T1000 (cell line): ENCODE measurements at regions not wholly inside any gene's neighbourhood (a gene's known extent, or its start where the extent isn't known, plus 50 kb on each side); places are given as distances from the start of the nearest gene placed in this dataset.

ENCODE experiments used
- DNase-seq: peaks from one replicate; lab custom pipeline; 2025; ENCODE audit warnings: mixed read lengths; lab: John Stamatoyannopoulos, UW

DNA sequence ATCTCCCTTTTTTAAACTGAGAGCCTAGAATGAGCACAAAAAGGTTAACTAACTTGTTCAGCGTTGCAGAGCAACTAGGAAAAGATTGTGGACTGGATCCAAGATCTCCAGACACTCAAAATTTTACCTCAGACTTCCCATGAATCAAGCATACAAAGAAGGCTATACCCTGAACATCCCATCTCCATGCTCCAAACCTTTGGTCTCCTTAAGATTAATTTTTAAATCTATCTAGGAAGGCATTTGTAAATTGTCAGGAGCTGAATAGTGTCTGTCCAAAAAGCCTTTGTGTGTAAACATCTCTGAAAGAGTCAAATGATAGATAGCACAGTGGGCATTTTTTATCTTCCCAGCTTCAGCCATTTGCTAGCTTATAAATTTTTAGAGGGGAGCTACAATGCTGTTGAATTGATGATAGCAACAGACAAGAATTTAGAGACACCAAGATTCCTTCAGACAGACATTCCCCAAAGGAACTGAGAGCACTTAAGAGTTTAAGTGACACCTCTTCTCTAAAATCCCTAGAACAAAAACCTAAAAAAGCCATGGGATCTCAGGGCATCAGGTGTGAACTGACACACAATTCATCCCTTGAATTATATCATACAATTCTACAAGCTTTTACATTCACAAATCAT, 480.8 kb upstream of the FAM241A start:
- DNase-seq: no peak

DNA sequence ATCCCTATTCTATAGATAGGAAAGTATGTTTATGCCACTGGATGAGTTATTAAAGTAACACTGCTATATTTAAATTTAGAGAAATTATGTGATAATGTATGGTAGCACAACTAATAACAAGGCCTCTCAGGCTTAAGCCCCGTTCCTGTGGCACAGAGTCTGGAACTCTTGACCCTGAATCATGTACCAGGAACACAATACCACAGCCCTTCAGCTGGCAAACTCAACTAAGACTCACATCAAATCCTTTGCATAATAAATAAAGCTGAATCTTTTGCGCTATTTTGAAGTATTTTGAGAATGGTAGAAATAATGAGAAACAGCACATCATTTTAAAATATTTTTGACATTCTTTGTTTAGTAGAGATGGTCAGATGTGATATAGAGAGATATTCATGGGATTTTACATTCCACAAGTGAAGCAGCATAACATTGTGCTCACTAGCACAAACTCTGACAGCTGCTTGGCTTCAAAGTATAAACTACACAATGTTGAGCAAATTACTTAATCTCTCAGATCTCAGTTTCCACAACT, 478.4 kb upstream of the FAM241A start:
- DNase-seq: no peak

GRCh38 chr4:111671756-111672155, 473.5 kb upstream of the FAM241A start:
- DNase-seq: no peak

- DNase-seq: no peak
Observed at GRCh38 chr4:111675746-111676145, 469.5 kb upstream of the FAM241A start.

GRCh38 chr4:111676533-111676932, 468.7 kb upstream of the FAM241A start:
- DNase-seq: no peak

GRCh38 chr4:111678479-111678878, 466.8 kb upstream of the FAM241A start:
- DNase-seq: no peak

GRCh38 chr4:111678908-111679307, 466.3 kb upstream of the FAM241A start:
- no peak for DNase-seq

DNA sequence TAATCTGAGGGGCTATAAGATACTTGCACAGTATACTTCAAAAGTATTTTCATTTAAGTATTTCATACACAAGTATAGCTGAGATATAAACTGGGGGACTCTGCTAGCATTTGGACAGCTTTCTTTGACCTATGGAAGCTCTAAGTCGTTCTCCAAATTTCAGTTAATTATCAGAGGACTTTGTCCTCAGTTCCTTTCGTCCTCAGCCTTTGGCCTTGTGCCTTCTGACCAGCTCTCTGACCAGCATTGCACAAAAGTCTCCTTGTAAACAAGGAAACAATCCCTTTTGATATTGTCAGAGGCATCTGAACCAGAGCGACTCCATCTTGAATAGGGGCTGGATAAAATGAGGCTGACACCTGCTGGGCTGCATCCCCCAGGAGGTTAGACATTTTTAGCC, 464.0 kb upstream of the FAM241A start:
- no peak for DNase-seq

GRCh38 chr4:111681751-111682150, 463.5 kb upstream of the FAM241A start:
- DNase-seq: no peak

- no peak for DNase-seq
Observed at GRCh38 chr4:111685205-111685604, 460.0 kb upstream of the FAM241A start.

GRCh38 chr4:111689214-111689613, 456.0 kb upstream of the FAM241A start:
- DNase-seq: no peak

DNA sequence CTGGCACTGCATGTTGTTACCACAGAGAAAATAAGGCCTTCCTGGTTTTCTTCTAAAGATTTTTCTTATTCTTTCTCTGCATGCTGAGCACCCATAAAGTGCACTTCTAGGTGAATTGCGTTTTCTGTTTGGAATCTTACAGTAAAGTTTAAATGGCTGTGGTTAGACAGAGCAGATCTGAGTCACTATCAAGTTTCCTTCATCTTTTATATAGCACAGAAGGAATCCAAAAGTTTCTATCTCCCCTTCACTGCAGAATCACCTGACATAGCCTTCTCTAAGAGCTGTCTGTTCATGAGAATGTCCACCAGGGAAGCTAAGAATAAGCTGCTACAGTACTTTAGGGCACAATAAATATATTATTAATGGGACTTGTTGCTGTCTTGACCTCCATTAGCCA, 455.5 kb upstream of the FAM241A start:
- DNase-seq: no peak

GRCh38 chr4:111693758-111694157, 451.5 kb upstream of the FAM241A start:
- no peak for DNase-seq

DNA sequence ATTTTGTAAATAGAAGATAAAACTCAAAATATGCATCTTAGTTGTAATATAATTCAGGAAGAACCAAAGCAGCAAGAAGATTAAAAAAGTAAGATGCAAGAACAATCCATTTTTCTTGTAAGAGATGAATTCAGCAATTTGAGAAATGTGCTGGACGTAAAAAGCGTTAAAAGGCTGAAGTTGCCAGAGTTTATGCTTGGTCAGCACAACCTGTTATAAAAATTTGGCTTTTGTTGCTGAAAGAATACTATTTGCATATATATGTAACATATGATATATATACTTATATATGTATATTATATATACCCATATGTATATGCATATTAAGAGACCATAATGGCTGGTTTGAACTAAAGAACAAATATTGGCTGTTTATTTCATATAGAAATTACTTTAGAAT, 449.6 kb upstream of the FAM241A start:
- DNase-seq: no peak

DNA sequence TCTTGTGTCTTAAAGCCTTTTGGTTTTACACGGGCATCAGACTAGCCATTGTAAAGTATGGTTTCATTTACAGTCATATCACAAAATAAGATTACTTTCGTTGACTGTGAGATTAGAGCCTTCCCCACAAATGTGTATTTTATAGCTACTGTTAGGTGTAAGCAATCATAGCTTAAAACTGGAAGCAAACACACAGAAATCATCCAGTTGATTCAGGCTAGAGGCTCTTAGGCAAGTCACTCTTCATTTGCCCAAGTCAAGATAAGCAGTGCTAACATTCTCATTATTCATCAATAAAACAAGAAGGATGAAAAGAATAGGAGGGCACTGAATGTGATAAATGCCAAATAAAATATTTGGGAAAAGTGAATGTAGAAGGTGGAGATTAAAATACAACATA, 448.7 kb upstream of the FAM241A start:
- no peak for DNase-seq

- no peak for DNase-seq
Observed at GRCh38 chr4:111697176-111697942, 447.9 kb upstream of the FAM241A start.

GRCh38 chr4:111698361-111698760, 446.9 kb upstream of the FAM241A start:
- no peak for DNase-seq

DNA sequence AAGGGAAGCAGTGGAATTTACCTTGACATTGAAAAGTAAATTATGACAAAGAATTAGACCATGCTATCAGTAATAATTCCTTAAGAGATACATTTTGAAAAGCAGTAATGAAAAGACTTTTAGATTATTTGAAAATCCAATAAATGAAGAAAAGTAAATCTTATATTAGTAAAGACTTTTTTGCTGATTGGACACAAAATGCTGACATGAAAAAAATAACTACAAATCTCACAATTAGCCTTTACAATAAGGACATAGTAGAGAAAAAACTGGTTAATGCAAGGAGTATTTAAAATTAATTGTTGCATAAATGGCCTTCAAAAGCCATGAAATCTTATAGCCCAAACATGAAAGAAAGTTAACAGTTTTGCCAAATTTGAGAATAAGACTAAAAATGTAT, 446.1 kb upstream of the FAM241A start:
- DNase-seq: no peak

DNA sequence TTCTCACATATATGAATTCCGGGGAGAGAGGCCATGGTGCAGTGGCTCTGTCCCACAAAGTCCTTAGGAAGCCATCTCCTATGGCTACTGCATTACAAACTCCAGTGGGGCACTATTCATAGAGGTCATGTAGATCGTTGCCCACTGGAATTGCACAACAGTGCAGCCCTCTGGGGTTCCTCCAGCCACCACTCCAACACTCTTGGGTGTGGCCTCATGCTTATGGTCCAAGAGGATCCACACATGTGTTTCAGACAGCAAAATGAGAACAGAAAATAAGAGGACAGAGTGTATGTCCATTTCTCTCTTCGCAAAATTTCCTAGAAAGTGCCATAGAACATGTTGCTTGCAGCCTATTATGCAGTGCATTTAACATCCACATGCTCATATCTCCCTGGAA, 444.2 kb upstream of the FAM241A start:
- no peak for DNase-seq

GRCh38 chr4:111707491-111707890, 437.8 kb upstream of the FAM241A start:
- no peak for DNase-seq

- DNase-seq: no peak
Observed at GRCh38 chr4:111712093-111712677, 433.1 kb upstream of the FAM241A start.

DNA sequence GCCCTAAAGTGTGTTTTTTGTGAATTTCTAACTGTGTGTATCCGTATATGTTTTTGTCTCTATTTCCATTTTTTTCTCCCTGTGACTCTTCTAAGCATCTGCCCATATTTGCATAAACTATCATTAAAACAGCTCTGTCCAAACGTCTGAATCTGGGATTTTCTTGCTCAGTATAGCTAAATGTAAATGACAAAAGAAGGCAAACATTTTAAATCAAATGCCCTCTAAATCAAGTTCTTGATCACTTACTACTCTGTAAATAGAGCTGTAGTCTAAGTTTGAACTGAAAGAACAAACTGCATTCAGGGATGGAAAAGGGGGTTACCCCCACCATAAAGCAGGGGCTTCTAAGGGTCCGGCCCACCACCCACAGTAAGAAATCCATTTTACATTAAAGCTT, 432.0 kb upstream of the FAM241A start:
- no peak for DNase-seq

DNA sequence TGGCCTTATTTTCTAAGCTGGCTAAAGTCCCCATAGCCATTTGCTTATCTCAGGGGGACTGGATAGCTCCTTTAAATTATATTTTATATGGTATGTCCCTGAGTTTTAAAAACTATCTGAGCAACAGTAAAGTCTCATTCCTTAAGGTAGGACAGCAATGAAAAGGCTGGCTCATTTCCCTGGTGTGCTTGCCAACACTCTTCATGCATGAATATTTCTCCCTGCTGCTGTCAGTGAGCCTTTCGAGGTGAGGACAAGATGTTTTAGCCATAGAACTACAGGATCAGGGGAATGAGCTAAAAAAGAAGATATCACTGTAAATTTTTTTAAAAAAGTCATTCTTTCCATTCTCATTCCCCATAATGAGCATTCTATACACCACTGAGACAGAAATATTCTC, 427.3 kb upstream of the FAM241A start:
- no peak for DNase-seq
